Endothelial cell of umbilical vein (primary cell): ENCODE measurements at regions not wholly inside any gene's neighbourhood (a gene's known extent, or its start where the extent isn't known, plus 50 kb on each side); places are given as distances from the start of the nearest gene placed in this dataset.

Source experiments
- BruUV-seq: library from RNA; stranded (reverse); fragments of 400-500 nt; replicated peaks from 2 replicates; lab custom pipeline; 2021; lab: Mats Ljungman, UMichigan
- CTCF ChIA-PET: fragments of 300-600, 350-600 bp; sonication (Branson Sonifier 250); formaldehyde crosslinking; loops from one replicate; lab custom pipeline; 2021; ENCODE audit warnings: antibody characterized with exemption, inconsistent platforms; lab: Charles Lee
- POLR2A ChIA-PET: fragments of 300-600, 350-600 bp; sonication (Branson Sonifier 250); formaldehyde crosslinking; loops from one replicate; lab custom pipeline; 2021; ENCODE audit warnings: antibody characterized with exemption, inconsistent platforms; lab: Charles Lee
- DNase-seq: peaks from one replicate; pipeline ENCODE4 v3.0.0-alpha.2; 2011; ENCODE audit warnings: low read depth, low spot score
- FAIRE-seq: peaks from 2 replicates; lab custom pipeline; 2011; peaks lifted over from hg19 to GRCh38; lab: Jason Lieb, UNC
- H2AFZ ChIP-seq: 2 replicates; pipeline ENCODE4 v1.6.0; 2012; ENCODE audit warnings: low read depth, low read length, control low read depth, inconsistent platforms
- H3K27ac ChIP-seq: 2 replicates; pipeline ENCODE4 v1.5.1; 2011; ENCODE audit warnings: low read depth, mild to moderate bottlenecking, control low read depth, low read length, moderate library complexity; ENCODE audit not compliant: insufficient read depth
- H3K27me3 ChIP-seq, 2 experiments: 2 replicates each; pipeline versions ENCODE4 v1.6.0 to v1.6.1; 2011; ENCODE audit warnings: low read length in 2 of 2, mixed read lengths in 1 of 2; ENCODE audit not compliant: control insufficient read depth in 2 of 2, insufficient read depth in 2 of 2
- H3K36me3 ChIP-seq, 2 experiments: 2 replicates in 1 of 2; 3 replicates in 1 of 2; pipeline ENCODE4 v1.5.1; 2011; ENCODE audit warnings: low read length in 2 of 2, mild to moderate bottlenecking in 1 of 2, moderate library complexity in 1 of 2; ENCODE audit not compliant: control insufficient read depth in 2 of 2, insufficient read depth in 2 of 2; ENCODE audit errors: extremely low read depth in 1 of 2
- H3K4me1 ChIP-seq: 3 replicates; pipeline ENCODE4 v1.5.1; 2011; ENCODE audit warnings: mild to moderate bottlenecking, low read length; ENCODE audit not compliant: control insufficient read depth, insufficient read depth; ENCODE audit errors: extremely low read depth
- H3K4me2 ChIP-seq: 2 replicates; pipeline ENCODE4 v1.6.1; 2011; ENCODE audit warnings: low read length, control low read depth, mixed read lengths; ENCODE audit not compliant: insufficient read depth
- H3K4me3 ChIP-seq, 3 experiments: fragments of 200-600 bp in 1 of 3; sonication (generic), shearing (Covaris generic) in 1 of 3; replicated peaks in 1 of 3; 2 replicates each; pipeline ENCODE4 v1.5.1; 2011 to 2016; ENCODE audit warnings: control low read depth in 3 of 3, low read length in 3 of 3, mild to moderate bottlenecking in 2 of 3, inconsistent platforms in 1 of 3, low read depth in 1 of 3, moderate library complexity in 1 of 3; ENCODE audit not compliant: insufficient read depth in 1 of 3
- H3K79me2 ChIP-seq: 2 replicates; pipeline ENCODE4 v1.6.0; 2012; ENCODE audit warnings: low read length, inconsistent platforms; ENCODE audit not compliant: control insufficient read depth, insufficient read depth
- H3K9ac ChIP-seq: replicated peaks from 2 replicates; pipeline ENCODE3; 2011; ENCODE audit warnings: low read length, control low read depth; ENCODE audit not compliant: insufficient read depth; ENCODE audit errors: extremely low read depth
- H3K9me1 ChIP-seq: replicated peaks from 3 replicates; pipeline ENCODE4 v1.6.0; 2011; ENCODE audit warnings: mild to moderate bottlenecking, low read length; ENCODE audit not compliant: control insufficient read depth, insufficient read depth; ENCODE audit errors: extremely low read depth
- H3K9me3 ChIP-seq: replicated peaks from 2 replicates; pipeline ENCODE4 v1.5.1; 2012; ENCODE audit warnings: low read length, inconsistent platforms; ENCODE audit not compliant: control insufficient read depth, insufficient read depth
- H4K20me1 ChIP-seq: replicated peaks from 2 replicates; pipeline ENCODE3; 2011; ENCODE audit warnings: mild to moderate bottlenecking, low read length; ENCODE audit not compliant: control insufficient read depth, insufficient read depth; ENCODE audit errors: extremely low read depth
- CTCF ChIP-seq, 2 donors: IDR thresholded peaks; 1 replicate in 1 of 2; 2 replicates in 1 of 2; pipeline ENCODE4 v1.5.1; 2011; ENCODE audit warnings: low read length in 2 of 2, mild to moderate bottlenecking in 2 of 2, moderate library complexity in 2 of 2, control low read depth in 1 of 2, inconsistent platforms in 1 of 2, low read depth in 1 of 2; ENCODE audit not compliant: insufficient read depth in 1 of 2; ENCODE audit errors: extremely low read depth in 1 of 2
- EZH2 ChIP-seq: IDR thresholded peaks from 2 replicates; pipeline ENCODE4 v1.6.1; 2012; ENCODE audit warnings: borderline replicate concordance, low read depth, mild to moderate bottlenecking, moderate library complexity, low read length, inconsistent platforms; ENCODE audit not compliant: severe bottlenecking
- FOS ChIP-seq: IDR thresholded peaks from 2 replicates; pipeline ENCODE4 v1.6.1; 2011; ENCODE audit warnings: mild to moderate bottlenecking, low read length, moderate library complexity, borderline replicate concordance; ENCODE audit not compliant: insufficient read depth
- GATA2 ChIP-seq: IDR thresholded peaks from 2 replicates; pipeline ENCODE4 v1.7.0; 2011; ENCODE audit warnings: low read depth, mild to moderate bottlenecking, moderate library complexity, mixed read lengths, low read length; ENCODE audit not compliant: insufficient read length, insufficient read depth
- JUN ChIP-seq: IDR thresholded peaks from 2 replicates; pipeline ENCODE4 v1.6.1; 2011; ENCODE audit warnings: borderline replicate concordance, low read depth; ENCODE audit not compliant: insufficient read length, insufficient read depth
- MAX ChIP-seq: IDR thresholded peaks from 2 replicates; pipeline ENCODE4 v1.6.1; 2011; ENCODE audit not compliant: insufficient read depth, insufficient read length
- MYC ChIP-seq: IDR thresholded peaks from one replicate; pipeline ENCODE4 v1.6.1; 2011; ENCODE audit warnings: mild to moderate bottlenecking, low read depth, low read length
- POLR2A ChIP-seq: IDR thresholded peaks from 2 replicates; pipeline ENCODE4 v1.6.1; 2012; ENCODE audit warnings: low read depth, mild to moderate bottlenecking, control low read depth, low read length
- POLR2AphosphoS5 ChIP-seq: IDR thresholded peaks from 2 replicates; pipeline ENCODE4 v1.6.1; 2012; ENCODE audit warnings: low read depth, mild to moderate bottlenecking, control low read depth, low read length, moderate library complexity; ENCODE audit not compliant: insufficient read depth
- dilution Hi-C: fragments of 300-500 bp; cut with MboI; formaldehyde crosslinking; loops from one replicate; pipeline ENCODE4 v1.15.0; 2019; ENCODE audit warnings: low sequenced_read_pairs; ENCODE audit not compliant: extremely low pct_ligation_motif_present
- intact Hi-C: fragments of 100-400 bp; cut with micrococcal nuclease; formaldehyde crosslinking; loops from one replicate; pipeline ENCODE4 v1.10.0; 2022

GRCh38 chrX:33970028-33970967 is 161.8 kb downstream of the FAM47A start:
- H3K9me1 ChIP-seq, result no peaks in the 10 kb centered on the region
- no peak overlapping the region for H2AFZ ChIP-seq
- dilution Hi-C loops (no loop called here), intact Hi-C loops (no loop called here)
- ChIA-PET CTCF (no interaction called here), POLR2A (no interaction called here)
- H3K79me2 ChIP-seq, result no peaks in the 10 kb centered on the region
- DNase-seq (no peak), FAIRE-seq (no peak)
- TF ChIP-seq CTCF (IDR thresholded peaks at IDR 0.05; ENCODE audit: extremely low read depth in 1 of 2, insufficient read depth in 1 of 2, low read depth in 1 of 2, low read length in 2 of 2), result no peak
- no peak for TF ChIP-seq MYC
- TF ChIP-seq FOS, result no peak
- TF ChIP-seq EZH2, result no peak
- no peak for TF ChIP-seq GATA2
- no peak for TF ChIP-seq JUN
- no peak for TF ChIP-seq POLR2AphosphoS5
- no peak for TF ChIP-seq POLR2A
- no peak for TF ChIP-seq MAX
- H3K27ac ChIP-seq, result no peak overlapping the region
- H3K4me2 ChIP-seq, result no peak overlapping the region
- H3K36me3 ChIP-seq, result no peaks in the 10 kb centered on the region
- no peaks in the 10 kb centered on the region for H3K9me3 ChIP-seq
- no peak overlapping the region for H3K9ac ChIP-seq
- no peak overlapping the region for H3K4me3 ChIP-seq
- H3K4me1 ChIP-seq, result no peaks in the 10 kb centered on the region
- no TSS peak for BruUV-seq
- H4K20me1 ChIP-seq, result no peaks in the 10 kb centered on the region
- H3K27me3 ChIP-seq, result no peaks in the 10 kb centered on the region
